BLaER1 treated with 17β-estradiol and CSF1 and Interleukin-3, amounts not matched to agents 10 nM and 100 nM (cell line): ENCODE measurements at regions not wholly inside any gene's neighbourhood (a gene's known extent, or its start where the extent isn't known, plus 50 kb on each side); places are given as distances from the start of the nearest gene placed in this dataset.
"Not testable (repeated sequence)": the region's sequence is repeated elsewhere in the genome, so short reads cannot be mapped to it uniquely, and the experiment has no call there.

ENCODE experiments used
- H3K27ac ChIP-seq, 11 experiments: shearing (Covaris generic); formaldehyde crosslinking; 2 replicates each; pipeline ENCODE4 v1.8.1; 2022
- H3K27me3 ChIP-seq, 11 experiments: shearing (Covaris generic); formaldehyde crosslinking; 2 replicates each; pipeline ENCODE4 v1.8.1; 2022
- H3K36me3 ChIP-seq, 11 experiments: shearing (Covaris generic); formaldehyde crosslinking; 2 replicates each; pipeline ENCODE4 v1.8.1; 2022
- H3K4me1 ChIP-seq, 10 experiments: shearing (Covaris generic); formaldehyde crosslinking; 2 replicates each; pipeline ENCODE4 v1.8.1; 2022
- H3K4me2 ChIP-seq, 11 experiments: shearing (Covaris generic); formaldehyde crosslinking; 2 replicates each; pipeline ENCODE4 v1.8.1; 2022
- H3K4me3 ChIP-seq, 10 experiments: shearing (Covaris generic); formaldehyde crosslinking; 2 replicates each; pipeline ENCODE4 v1.8.1; 2022
- H3K9ac ChIP-seq, 11 experiments: shearing (Covaris generic); formaldehyde crosslinking; 2 replicates each; pipeline ENCODE4 v1.8.1; 2022
- H3K9me3 ChIP-seq, 11 experiments: shearing (Covaris generic); formaldehyde crosslinking; replicated peaks in 1 of 11; 2 replicates each; pipeline ENCODE4 v1.8.1; 2022
- H4K20me1 ChIP-seq, 11 experiments: shearing (Covaris generic); formaldehyde crosslinking; 2 replicates each; pipeline ENCODE4 v1.8.1; 2022
- Cebpa-rat ChIP-seq, 11 experiments: shearing (Covaris generic); IDR thresholded peaks; 2 replicates each; pipeline ENCODE4 v1.8.1; 2022

DNA sequence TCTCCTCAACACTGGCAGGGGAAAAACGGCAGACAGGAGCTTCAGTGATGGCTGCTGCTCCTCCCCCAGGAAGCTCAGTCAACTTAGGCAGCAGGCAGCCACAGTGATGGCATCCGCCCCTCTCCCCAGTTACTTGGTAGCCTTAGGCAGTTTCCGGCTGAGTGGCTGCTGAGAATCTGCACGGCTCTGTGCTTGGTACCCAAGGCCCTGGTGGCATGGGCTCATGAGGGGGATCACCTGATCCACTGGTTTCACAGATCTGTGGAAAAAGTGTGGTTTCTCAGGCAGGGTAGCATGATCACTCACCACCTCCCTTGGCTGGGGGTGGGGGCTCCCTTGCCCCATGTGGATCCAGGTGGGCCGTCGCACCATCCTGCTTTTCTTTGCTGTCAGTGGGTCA, 244.6 kb upstream of the MDGA2 start:
- no peak for TF ChIP-seq Cebpa-rat (IDR thresholded peaks at IDR 0.05)
- Histone ChIP-seq H3K27ac (no peak overlapping the region), H3K9me3 (peaks cover 0 to 7% (median 5%) of the 10 kb centered on the region in 11 experiments; a peak in 9 of 22 replicates), H3K4me1 (no peaks in the 10 kb centered on the region), H3K9ac (no peak overlapping the region), H3K36me3 (no peaks in the 10 kb centered on the region), H4K20me1 (no peaks in the 10 kb centered on the region), H3K4me2 (no peak overlapping the region), H3K4me3 (no peak overlapping the region), H3K27me3 (no peaks in the 10 kb centered on the region)

- no peaks in the 10 kb centered on the region for H3K36me3 ChIP-seq
Observed at GRCh38 chr14:47919334-47919846, 244.0 kb upstream of the MDGA2 start.

GRCh38 chr14:47917344-47917954, 242.0 kb upstream of the MDGA2 start:
- TF ChIP-seq Cebpa-rat (IDR thresholded peaks at IDR 0.05), result no peak
- Histone ChIP-seq H3K4me2 (no peak overlapping the region), H4K20me1 (no peaks in the 10 kb centered on the region)

More at GRCh38 chr14:47919334-47919846, 244.0 kb upstream of the MDGA2 start:
- Histone ChIP-seq H3K4me1 (no peaks in the 10 kb centered on the region), H3K9ac (no peak overlapping the region), H3K4me3 (no peak overlapping the region), H3K27ac (no peak overlapping the region), H3K27me3 (no peaks in the 10 kb centered on the region), H3K4me2 (no peak overlapping the region), H4K20me1 (no peaks in the 10 kb centered on the region), H3K9me3 (peaks cover 0 to 7% (median 5%) of the 10 kb centered on the region in 11 experiments; a peak in 8 of 22 replicates)
- TF ChIP-seq Cebpa-rat (IDR thresholded peaks at IDR 0.05), result no peak

DNA sequence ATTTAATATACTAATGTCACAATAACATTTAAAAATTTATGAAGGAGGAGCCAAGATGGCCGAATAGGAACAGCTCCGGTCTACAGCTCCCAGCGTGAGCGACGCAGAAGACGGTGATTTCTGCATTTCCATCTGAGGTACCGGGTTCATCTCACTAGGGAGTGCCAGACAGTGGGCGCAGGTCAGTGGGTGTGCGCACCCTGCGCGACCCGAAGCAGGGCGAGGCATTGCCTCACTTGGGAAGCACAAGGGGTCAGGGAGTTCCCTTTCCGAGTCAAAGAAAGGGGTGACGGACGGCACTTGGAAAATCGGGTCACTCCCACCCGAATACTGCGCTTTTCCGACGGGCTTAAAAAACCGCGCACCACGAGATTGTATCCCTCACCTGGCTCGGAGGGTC, 225.7 kb upstream of the MDGA2 start:
- H3K4me3 ChIP-seq, result not testable (repeated sequence)

More at GRCh38 chr14:47917344-47917954, 242.0 kb upstream of the MDGA2 start:
- Histone ChIP-seq H3K4me3 (no peak overlapping the region), H3K4me1 (no peaks in the 10 kb centered on the region), H3K36me3 (no peaks in the 10 kb centered on the region), H3K27me3 (no peaks in the 10 kb centered on the region), H3K27ac (no peak overlapping the region), H3K9ac (no peak overlapping the region), H3K9me3 (no peaks in the 10 kb centered on the region)

GRCh38 chr14:47899685-47900084, 224.3 kb upstream of the MDGA2 start:
- Histone ChIP-seq H3K9me3 (no peaks in the 10 kb centered on the region), H3K4me2 (no peak overlapping the region), H3K9ac (no peak overlapping the region), H3K27me3 (no peaks in the 10 kb centered on the region), H3K27ac (no peak overlapping the region), H3K4me1 (no peaks in the 10 kb centered on the region), H4K20me1 (no peaks in the 10 kb centered on the region), H3K36me3 (no peaks in the 10 kb centered on the region), H3K4me3 (no peak overlapping the region)
- TF ChIP-seq Cebpa-rat (IDR thresholded peaks at IDR 0.05), result no peak

More for the DNA sequence above, 225.7 kb upstream of the MDGA2 start:
- H3K36me3 ChIP-seq, H3K9me3 ChIP-seq, H3K27me3 ChIP-seq, H3K4me1 ChIP-seq, H3K4me2 ChIP-seq, H4K20me1 ChIP-seq, H3K27ac ChIP-seq, H3K9ac ChIP-seq: not testable (repeated sequence)

DNA sequence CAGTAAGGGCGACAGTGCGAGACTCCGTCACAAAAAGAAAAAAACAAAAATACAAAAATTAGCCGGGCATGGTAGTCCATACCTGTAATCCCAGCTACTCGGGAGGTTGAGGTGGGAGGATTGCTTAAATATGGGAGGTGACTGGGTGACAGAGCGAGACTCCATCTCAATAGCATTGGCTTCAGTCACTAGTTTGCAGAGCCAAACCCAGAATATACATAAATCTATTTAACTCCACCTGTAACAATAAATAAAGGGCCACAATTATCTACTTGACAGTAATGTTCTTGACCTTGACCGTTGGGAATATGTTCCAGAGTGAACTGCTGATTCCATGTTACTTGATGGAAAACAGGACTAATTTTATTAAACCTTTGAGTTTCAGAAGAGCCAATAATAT, 198.9 kb upstream of the MDGA2 start:
- Histone ChIP-seq H4K20me1 (no peaks in the 10 kb centered on the region), H3K4me1 (peaks cover 0 to 7% (median 0%) of the 10 kb centered on the region in 10 experiments; a peak in 2 of 20 replicates), H3K27ac (no peak overlapping the region), H3K36me3 (no peaks in the 10 kb centered on the region), H3K27me3 (no peaks in the 10 kb centered on the region), H3K4me2 (no peak overlapping the region), H3K9me3 (no peaks in the 10 kb centered on the region), H3K4me3 (no peak overlapping the region), H3K9ac (no peak overlapping the region)
- no peak for TF ChIP-seq Cebpa-rat (IDR thresholded peaks at IDR 0.05)

DNA sequence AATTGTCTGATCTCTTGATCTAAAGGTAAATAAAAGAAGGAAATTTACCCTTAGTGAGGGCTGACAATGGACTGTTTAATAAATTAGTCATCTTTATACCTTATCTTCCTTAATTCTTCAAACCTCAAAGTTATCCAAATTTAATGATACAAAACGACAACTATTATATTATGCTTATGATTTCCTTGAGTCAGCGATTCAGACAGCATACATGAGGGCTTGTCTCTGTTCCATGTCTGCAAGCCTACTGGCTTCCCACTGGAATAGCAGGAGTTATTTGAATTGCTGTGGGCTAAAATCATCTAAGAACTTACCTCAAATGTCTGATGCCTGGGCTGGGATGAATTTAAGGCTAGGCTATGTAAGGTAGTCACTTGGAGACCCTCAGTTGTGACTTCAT, 197.2 kb upstream of the MDGA2 start:
- no peak overlapping the region for H3K4me3 ChIP-seq
- no peak overlapping the region for H3K9ac ChIP-seq
- H3K9me3 ChIP-seq, result no peaks in the 10 kb centered on the region
- peaks cover 0 to 7% (median 0%) of the 10 kb centered on the region in 10 experiments; a peak in 2 of 20 replicates for H3K4me1 ChIP-seq
- no peak overlapping the region for H3K4me2 ChIP-seq
- no peak for TF ChIP-seq Cebpa-rat (IDR thresholded peaks at IDR 0.05)
- no peak overlapping the region for H3K27ac ChIP-seq
- no peaks in the 10 kb centered on the region for H4K20me1 ChIP-seq
- no peaks in the 10 kb centered on the region for H3K36me3 ChIP-seq
- H3K27me3 ChIP-seq, result no peaks in the 10 kb centered on the region

GRCh38 chr14:47863441-47863840, 188.0 kb upstream of the MDGA2 start:
- H3K4me2 ChIP-seq, result no peak overlapping the region
- no peak overlapping the region for H3K27ac ChIP-seq
- H4K20me1 ChIP-seq, result no peaks in the 10 kb centered on the region
- H3K9me3 ChIP-seq, result no peaks in the 10 kb centered on the region
- H3K9ac ChIP-seq, result no peak overlapping the region
- TF ChIP-seq Cebpa-rat (IDR thresholded peaks at IDR 0.05), result no peak
- H3K27me3 ChIP-seq, result no peaks in the 10 kb centered on the region
- no peaks in the 10 kb centered on the region for H3K4me1 ChIP-seq
- H3K36me3 ChIP-seq, result no peaks in the 10 kb centered on the region
- H3K4me3 ChIP-seq, result no peak overlapping the region

- peak overlapping the region in 2 of 11 experiments; percentile 4; a peak in 2 of 22 replicates for H3K4me2 ChIP-seq
- H3K9me3 ChIP-seq, result no peaks in the 10 kb centered on the region
- no peaks in the 10 kb centered on the region for H4K20me1 ChIP-seq
- H3K4me3 ChIP-seq, result no peak overlapping the region
- no peaks in the 10 kb centered on the region for H3K36me3 ChIP-seq
- TF ChIP-seq Cebpa-rat (IDR thresholded peaks at IDR 0.05), result no peak
- H3K9ac ChIP-seq, result no peak overlapping the region
- peaks cover 0 to 13% (median 0%) of the 10 kb centered on the region in 10 experiments; a peak in 1 of 20 replicates for H3K4me1 ChIP-seq
- no peak overlapping the region for H3K27ac ChIP-seq
- H3K27me3 ChIP-seq, result no peaks in the 10 kb centered on the region
Observed at GRCh38 chr14:47857646-47858045, 182.2 kb upstream of the MDGA2 start.

DNA sequence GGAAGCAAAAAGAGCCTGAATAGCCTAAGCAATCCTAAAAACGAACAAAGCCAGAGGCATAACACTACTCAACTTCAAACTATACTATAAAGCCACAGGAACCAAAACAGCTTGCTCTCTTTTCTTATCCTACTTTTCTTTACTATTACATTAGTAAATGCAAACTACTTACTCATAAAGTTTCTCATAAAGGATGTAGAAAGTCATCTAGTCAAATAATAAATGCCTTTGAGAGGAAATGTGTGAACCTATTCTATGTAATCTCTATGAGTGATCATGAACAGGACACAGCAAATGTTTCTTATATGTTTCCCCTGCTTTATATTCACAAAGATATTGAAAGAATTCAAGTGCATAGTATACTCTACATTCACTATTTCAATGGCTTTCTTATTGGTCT, 176.9 kb upstream of the MDGA2 start:
- no peak overlapping the region for H3K27ac ChIP-seq
- no peaks in the 10 kb centered on the region for H3K36me3 ChIP-seq
- no peak for TF ChIP-seq Cebpa-rat (IDR thresholded peaks at IDR 0.05)

More for the DNA sequence above, 176.9 kb upstream of the MDGA2 start:
- no peaks in the 10 kb centered on the region for H3K27me3 ChIP-seq
- no peak overlapping the region for H3K4me3 ChIP-seq
- H3K9me3 ChIP-seq, result no peaks in the 10 kb centered on the region
- no peak overlapping the region for H3K4me2 ChIP-seq
- peaks cover 0 to 6% (median 0%) of the 10 kb centered on the region in 10 experiments; a peak in 1 of 20 replicates for H3K4me1 ChIP-seq
- H4K20me1 ChIP-seq, result no peaks in the 10 kb centered on the region
- no peak overlapping the region for H3K9ac ChIP-seq
